ENCODE measurements at regions not wholly inside any gene's neighbourhood (a gene's known extent, or its start where the extent isn't known, plus 50 kb on each side); places are given as distances from the start of the nearest gene placed in this dataset.
"Not testable (repeated sequence)": the region's sequence is repeated elsewhere in the genome, so short reads cannot be mapped to it uniquely, and the experiment has no call there.

- no peak for DNase-seq
Observed at GRCh38 chr18:39209173-39209572, 1643.6 kb upstream of the CELF4 start.

- peak; percentile 23 for DNase-seq
Observed at GRCh38 chr18:39208729-39209128, 1643.1 kb upstream of the CELF4 start.

- DNase-seq: no peak
Observed at GRCh38 chr18:39208190-39208589, 1642.6 kb upstream of the CELF4 start.

- DNase-seq: not testable (repeated sequence)
Observed at GRCh38 chr18:39206398-39207103, 1641.0 kb upstream of the CELF4 start.

GRCh38 chr18:39205565-39206195, 1640.1 kb upstream of the CELF4 start:
- no peak for DNase-seq

- DNase-seq: no peak
Observed at GRCh38 chr18:39200153-39200552, 1634.6 kb upstream of the CELF4 start.

- DNase-seq: no peak
Observed at GRCh38 chr18:39199231-39199855, 1633.7 kb upstream of the CELF4 start.

GRCh38 chr18:39198376-39198775, 1632.8 kb upstream of the CELF4 start:
- DNase-seq: no peak

- DNase-seq: peak; percentile 5
Observed at GRCh38 chr18:39191931-39192330, 1626.3 kb upstream of the CELF4 start.

GRCh38 chr18:39191058-39191457, 1625.5 kb upstream of the CELF4 start:
- DNase-seq: no peak

GRCh38 chr18:39190508-39190907, 1624.9 kb upstream of the CELF4 start:
- DNase-seq: no peak

GRCh38 chr18:39188278-39188677, 1622.7 kb upstream of the CELF4 start:
- DNase-seq: no peak

- DNase-seq: no peak
Observed at GRCh38 chr18:39186008-39186407, 1620.4 kb upstream of the CELF4 start.

- no peak for DNase-seq
Observed at GRCh38 chr18:39184176-39184575, 1618.6 kb upstream of the CELF4 start.

GRCh38 chr18:39178166-39178565, 1612.6 kb upstream of the CELF4 start:
- no peak for DNase-seq

GRCh38 chr18:39172695-39173421, 1607.3 kb upstream of the CELF4 start:
- DNase-seq: no peak

GRCh38 chr18:39168723-39169122, 1603.1 kb upstream of the CELF4 start:
- DNase-seq: no peak

GRCh38 chr18:39167990-39168389, 1602.4 kb upstream of the CELF4 start:
- no peak for DNase-seq

GRCh38 chr18:39166776-39167175, 1601.2 kb upstream of the CELF4 start:
- no peak for DNase-seq

GRCh38 chr18:39162013-39162827, 1596.6 kb upstream of the CELF4 start:
- no peak for DNase-seq

- DNase-seq: peak; percentile 7
Observed at GRCh38 chr18:39149211-39149806, 1583.7 kb upstream of the CELF4 start.

GRCh38 chr18:39134255-39134654, 1568.7 kb upstream of the CELF4 start:
- DNase-seq: no peak

All from hematopoietic multipotent progenitor cell treated with erythropoietin and hydrocortisone succinate and interleukin-3 and kit ligand, for 6 days (in vitro differentiated cells).